ENCODE measurements at regions not wholly inside any gene's neighbourhood (a gene's known extent, or its start where the extent isn't known, plus 50 kb on each side); places are given as distances from the start of the nearest gene placed in this dataset.

DNA sequence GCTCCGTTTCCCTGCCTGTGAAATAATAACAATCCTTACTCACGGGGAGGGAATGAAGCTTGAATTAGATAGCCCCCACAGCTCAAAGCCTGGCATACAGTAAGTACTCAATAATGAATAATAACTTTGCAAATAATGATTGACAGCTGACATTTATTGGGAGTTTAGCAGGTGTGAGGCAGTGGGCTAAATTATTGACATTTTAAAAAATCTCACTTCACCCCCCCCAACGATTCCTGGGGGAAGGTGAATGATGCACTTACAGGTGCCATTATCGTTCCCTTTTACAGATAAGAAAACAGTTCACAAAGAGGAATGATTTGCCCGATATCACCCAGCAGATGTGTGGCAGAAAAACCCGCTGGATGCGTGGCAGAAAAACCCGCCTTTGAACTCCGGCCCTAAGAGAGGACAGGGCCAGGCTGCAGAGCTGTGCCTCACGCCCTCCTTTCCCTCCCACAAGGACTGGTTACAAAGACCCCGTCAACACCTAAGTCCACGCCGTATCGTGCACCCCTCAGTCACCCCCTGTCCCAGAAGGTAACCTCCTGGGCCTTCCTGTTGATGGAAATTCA, 114.2 kb upstream of the PTPN1 start:
- no peak for DNase-seq

GRCh38 chr20:50396623-50397022, 113.6 kb upstream of the PTPN1 start:
- no peak for DNase-seq

- no peak for DNase-seq
These were observed 113.1 kb upstream of the PTPN1 start for GRCh38 chr20:50397058-50397457.

- no peak for DNase-seq
These were observed 112.1 kb upstream of the PTPN1 start for GRCh38 chr20:50398064-50398463.

GRCh38 chr20:50398471-50398820, 111.7 kb upstream of the PTPN1 start:
- DNase-seq = no peak

- DNase-seq = no peak
These were observed 111.2 kb upstream of the PTPN1 start for GRCh38 chr20:50398821-50399554.

- DNase-seq = no peak
These were observed 110.6 kb upstream of the PTPN1 start for GRCh38 chr20:50399555-50399916.

- no peak for DNase-seq
These were observed 110.1 kb upstream of the PTPN1 start for GRCh38 chr20:50399917-50400704.

DNA sequence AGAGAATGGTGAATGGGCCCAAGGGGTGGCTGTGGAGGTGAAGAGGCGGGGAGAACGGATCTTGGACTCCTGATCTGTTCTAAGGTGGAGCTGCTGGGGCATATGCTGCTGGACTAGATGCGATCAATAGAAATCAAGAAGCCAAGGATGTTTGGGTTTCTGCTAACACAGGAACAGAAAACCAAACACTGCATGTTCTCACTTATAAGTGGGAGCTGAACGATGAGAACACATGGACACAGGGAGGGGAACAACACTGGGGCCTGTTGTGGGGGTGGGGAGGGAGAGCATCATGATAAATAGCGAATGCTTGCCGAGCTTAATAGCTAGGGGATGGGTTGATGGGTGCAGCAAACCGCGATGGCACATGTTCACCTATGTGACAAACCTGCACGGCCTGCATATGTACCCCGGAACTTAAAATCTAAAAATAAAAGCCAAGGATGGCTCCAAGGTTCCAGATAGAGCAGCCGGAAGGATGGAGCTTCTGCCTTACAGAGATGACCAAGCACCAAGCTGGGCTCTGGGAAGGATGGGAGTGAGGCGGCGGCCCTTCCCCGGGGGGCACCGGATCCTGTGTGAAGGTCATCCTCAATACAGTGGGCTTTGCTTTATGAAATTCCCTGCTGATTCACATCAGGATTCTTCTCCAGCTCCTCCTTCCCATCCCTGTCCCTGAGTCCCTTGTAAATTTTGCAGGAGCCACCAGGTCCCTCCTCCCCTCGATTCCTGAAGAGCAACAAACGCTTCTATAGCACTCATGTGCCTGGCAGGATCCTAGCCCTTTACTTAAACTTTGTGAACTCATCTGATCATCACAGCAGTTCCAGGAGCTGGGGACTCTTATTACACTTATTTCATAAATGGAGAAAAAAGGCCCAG, 109.2 kb upstream of the PTPN1 start:
- DNase-seq = no peak

DNA sequence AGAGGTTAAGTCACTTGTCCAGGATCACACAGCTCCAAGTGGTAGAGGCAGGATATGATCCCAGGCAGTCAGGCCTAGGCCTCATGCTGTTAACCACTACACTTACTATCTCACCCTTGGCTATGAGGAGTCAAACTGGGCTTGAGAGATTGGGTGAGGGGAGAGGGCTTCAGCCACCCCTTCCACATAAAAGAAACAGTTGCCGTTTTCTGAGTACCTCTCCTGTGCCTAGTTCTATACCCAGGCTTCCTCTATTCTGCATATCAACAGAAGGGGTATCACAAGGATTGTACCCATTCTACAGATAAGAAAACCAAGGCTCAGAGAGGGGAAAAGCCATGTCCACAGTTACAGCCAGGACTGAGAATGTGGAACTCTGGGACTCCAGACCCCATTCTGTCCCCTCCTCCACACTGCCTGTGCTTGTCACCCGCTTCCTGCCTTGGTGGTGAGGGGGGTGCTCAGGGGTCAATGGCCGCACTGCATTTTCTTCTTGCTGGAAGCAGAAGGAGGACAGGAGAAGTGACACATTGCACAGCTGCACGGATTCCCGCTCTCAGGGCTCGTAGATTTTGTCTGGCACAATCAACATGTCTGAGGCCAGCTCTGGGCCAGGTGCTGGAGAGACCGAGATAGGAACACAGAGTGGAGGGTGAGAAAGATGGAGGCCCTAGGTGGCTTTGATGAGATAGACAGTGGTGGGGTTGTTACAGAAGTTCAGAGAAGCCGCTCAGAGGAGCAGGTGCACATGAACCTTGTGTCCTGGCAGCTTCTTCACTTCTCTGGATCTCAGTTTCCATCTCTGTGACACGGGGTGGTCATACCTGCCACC, 108.4 kb upstream of the PTPN1 start:
- no peak for DNase-seq

- no peak for DNase-seq
These were observed 106.4 kb upstream of the PTPN1 start for GRCh38 chr20:50403565-50404418.

GRCh38 chr20:50404419-50405234, 105.6 kb upstream of the PTPN1 start:
- no peak for DNase-seq

- DNase-seq = no peak
These were observed 104.8 kb upstream of the PTPN1 start for GRCh38 chr20:50405235-50405914.

DNA sequence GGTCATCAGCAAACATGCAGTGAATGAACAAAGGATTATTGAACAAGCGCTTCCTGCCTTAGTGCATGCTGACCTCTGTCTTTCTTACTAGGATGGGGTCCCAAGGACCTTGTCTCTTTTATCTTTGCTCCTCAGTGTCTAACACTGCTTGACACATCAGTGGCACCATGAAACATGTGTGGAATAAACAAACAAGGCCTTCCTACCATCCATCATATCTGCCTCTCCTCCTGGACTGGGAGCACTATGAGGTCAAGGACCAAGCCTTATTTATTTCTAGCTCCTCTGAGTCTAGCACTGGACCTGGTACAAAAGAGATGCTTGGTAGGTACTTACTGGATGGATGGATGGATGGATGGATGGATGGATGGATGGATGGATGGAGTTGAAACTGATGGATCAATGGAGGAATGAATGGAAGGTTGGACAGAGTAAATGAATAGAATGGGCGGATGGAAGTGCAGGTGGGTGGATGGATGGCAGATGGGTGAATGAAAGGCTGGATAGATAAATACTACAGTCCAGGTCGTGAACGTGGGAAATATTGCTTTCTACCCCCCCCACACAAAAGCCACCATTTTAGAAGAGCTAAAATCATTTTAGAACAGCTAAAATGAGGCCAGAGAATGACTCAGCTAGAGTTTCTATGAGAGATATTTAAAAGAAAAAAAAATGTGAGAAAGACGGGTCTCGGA, 104.1 kb upstream of the PTPN1 start:
- no peak for DNase-seq

DNA sequence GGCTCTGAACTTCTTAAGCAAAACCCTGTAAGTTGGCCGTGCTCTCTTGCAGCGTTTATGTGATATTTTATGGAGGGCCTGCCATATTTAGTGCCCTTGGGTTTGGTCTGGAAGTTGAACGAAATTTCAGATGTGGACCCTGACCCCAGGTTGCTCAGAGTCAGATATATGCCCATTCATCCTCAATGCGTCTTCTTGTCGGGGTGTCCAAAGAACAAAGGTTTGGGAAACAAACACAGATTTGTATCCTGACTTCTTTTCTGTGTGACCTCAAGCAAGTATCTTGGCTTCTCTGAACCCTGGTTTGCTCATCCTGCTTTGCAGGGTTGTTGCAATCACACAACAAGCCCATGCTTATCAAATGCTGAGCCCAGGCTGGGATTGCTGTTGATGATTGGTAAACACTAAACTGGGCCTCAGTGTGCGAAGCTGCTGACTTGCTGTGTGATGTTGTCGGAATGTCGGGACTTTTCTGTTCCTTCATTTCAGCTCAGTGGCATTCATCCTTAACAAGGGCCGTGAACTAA, 103.5 kb upstream of the PTPN1 start:
- DNase-seq = no peak

DNA sequence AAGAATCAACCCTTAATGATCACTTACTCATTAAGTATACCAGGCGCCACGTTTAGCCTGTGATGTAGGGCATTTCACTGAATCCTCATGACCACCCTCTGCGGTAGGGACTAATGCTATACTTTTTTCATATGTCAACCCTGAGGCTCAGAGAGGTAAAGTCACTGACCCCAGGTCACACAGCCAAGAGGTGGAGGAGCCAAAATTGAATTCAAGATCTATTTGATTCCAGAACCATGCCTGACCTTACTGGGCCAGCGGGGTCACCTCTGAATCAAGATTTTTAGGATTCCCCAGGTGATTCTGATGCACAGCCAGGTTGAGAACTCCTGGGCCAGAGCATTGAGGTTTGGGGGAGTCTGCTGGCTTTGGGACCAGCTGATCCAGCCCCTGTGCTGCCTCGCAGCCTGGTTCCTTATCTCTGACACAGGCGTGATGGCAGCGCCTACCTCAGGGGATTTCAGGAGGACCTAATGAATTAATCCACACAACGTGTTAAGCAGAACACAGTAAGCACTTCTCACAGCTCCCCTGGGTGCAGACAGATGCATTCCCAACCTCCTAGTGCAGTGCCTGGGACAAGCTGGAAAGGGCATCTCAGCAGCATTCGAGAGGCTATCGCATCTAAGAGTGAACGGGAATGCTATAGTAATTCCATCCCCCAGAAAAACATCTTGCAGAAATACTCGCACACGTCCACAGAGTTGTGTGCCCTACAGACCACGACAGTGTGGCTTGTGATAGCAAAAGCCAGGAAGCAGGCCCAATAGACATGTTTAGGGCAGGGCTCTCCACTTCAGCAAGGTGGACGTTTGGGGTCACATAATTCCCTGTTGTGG, 101.4 kb upstream of the PTPN1 start:
- DNase-seq = no peak

- no peak for DNase-seq
These were observed 100.7 kb upstream of the PTPN1 start for GRCh38 chr20:50409495-50409894.

- DNase-seq = no peak
These were observed 99.8 kb upstream of the PTPN1 start for GRCh38 chr20:50410343-50410742.

Measured in NCI-H1105 treated with DMSO at 0.1 percent for 48 hours (cell line).